ENCODE measurements at regions not wholly inside any gene's neighbourhood (a gene's known extent, or its start where the extent isn't known, plus 50 kb on each side); places are given as distances from the start of the nearest gene placed in this dataset.

DNA sequence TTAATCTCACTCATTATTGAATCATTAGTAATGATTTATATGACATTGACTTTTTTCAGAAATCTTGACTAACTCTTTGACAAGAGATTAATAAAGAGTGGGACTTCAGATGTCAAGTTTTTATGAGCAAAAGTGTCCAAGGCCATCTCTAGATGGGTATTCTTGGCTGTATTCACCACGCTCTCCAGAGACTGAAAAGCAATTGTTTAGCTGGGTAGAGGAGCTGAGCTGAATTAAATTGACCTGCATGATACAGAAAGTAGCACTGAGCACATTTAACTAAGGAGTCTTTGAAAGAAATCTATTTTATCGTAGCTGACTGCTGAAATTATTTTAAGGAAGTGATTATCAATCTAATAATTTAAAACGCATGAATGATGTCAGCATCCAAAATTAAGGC is 89.4 kb downstream of the LINC00237 start:
- Histone ChIP-seq H3K27ac (no peak overlapping the region), H3K36me3 (no peaks in the 10 kb centered on the region), H3K4me1 (no peaks in the 10 kb centered on the region), H3K9me3 (no peaks in the 10 kb centered on the region), H3K4me3 (no peak overlapping the region), H3K27me3 (no peaks in the 10 kb centered on the region)
- DNase-seq = no peak
- intact Hi-C loops (cut with DNase I; ENCODE audit: low total_unique reads) = no loop called here
- TF ChIP-seq, protein P1, sequence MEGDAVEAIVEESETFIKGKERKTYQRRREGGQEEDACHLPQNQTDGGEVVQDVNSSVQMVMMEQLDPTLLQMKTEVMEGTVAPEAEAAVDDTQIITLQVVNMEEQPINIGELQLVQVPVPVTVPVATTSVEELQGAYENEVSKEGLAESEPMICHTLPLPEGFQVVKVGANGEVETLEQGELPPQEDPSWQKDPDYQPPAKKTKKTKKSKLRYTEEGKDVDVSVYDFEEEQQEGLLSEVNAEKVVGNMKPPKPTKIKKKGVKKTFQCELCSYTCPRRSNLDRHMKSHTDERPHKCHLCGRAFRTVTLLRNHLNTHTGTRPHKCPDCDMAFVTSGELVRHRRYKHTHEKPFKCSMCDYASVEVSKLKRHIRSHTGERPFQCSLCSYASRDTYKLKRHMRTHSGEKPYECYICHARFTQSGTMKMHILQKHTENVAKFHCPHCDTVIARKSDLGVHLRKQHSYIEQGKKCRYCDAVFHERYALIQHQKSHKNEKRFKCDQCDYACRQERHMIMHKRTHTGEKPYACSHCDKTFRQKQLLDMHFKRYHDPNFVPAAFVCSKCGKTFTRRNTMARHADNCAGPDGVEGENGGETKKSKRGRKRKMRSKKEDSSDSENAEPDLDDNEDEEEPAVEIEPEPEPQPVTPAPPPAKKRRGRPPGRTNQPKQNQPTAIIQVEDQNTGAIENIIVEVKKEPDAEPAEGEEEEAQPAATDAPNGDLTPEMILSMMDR (IDR thresholded peaks at IDR 0.05) = no peak
- no peak for TF ChIP-seq POLR2A (IDR thresholded peaks at IDR 0.05)

DNA sequence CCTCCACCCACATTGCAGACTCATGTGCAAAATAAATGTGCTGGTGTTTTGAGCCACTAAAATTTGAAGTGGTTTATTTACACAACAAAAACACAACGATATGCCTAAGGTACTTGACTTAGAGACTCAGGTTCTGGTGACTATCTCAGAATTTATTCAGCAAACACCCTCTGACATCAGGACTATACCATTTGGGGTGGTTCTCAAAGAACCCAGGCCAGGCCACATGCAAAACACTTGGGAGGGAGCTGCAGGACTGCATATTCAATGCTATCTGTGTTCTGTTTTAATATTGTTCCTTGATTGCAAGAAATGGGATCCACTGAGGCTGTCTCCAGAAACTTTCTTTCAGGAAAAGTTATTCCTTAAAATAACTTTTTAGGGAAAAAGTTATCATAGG is 91.6 kb downstream of the LINC00237 start:
- H3K27me3 ChIP-seq = no peaks in the 10 kb centered on the region
- intact Hi-C loops (cut with DNase I; ENCODE audit: low total_unique reads) = no loop called here
- H3K4me3 ChIP-seq = no peak overlapping the region
- H3K9me3 ChIP-seq = no peaks in the 10 kb centered on the region
- no peaks in the 10 kb centered on the region for H3K36me3 ChIP-seq
- no peak for DNase-seq
- TF ChIP-seq, protein P1 (IDR thresholded peaks at IDR 0.05) = no peak
- TF ChIP-seq POLR2A (IDR thresholded peaks at IDR 0.05) = no peak
- H3K27ac ChIP-seq = no peak overlapping the region
- no peaks in the 10 kb centered on the region for H3K4me1 ChIP-seq

DNA sequence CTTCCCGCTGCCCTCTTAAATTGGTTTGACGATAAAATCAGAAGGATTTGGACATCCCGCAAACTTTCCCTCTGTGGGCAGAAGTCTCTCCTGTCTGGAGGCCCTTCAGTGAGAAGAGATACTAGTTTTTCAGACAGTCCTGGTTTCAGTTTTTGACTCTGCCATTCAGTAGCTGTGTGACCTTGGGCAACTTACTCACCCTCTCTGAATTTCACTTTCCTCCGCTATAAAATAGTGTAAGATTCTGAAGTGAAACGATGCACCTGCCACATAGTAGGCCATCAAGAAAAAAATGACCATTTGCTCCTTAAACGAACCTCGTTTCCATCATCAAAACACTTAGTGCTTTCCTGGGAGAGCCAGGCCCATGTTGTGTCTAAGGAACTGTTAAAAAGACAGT is 97.2 kb downstream of the LINC00237 start:
- DNase-seq = no peak
- no peak for TF ChIP-seq POLR2A (IDR thresholded peaks at IDR 0.05)
- TF ChIP-seq, protein P1 (IDR thresholded peaks at IDR 0.05) = no peak
- no peaks in the 10 kb centered on the region for H3K9me3 ChIP-seq

DNA sequence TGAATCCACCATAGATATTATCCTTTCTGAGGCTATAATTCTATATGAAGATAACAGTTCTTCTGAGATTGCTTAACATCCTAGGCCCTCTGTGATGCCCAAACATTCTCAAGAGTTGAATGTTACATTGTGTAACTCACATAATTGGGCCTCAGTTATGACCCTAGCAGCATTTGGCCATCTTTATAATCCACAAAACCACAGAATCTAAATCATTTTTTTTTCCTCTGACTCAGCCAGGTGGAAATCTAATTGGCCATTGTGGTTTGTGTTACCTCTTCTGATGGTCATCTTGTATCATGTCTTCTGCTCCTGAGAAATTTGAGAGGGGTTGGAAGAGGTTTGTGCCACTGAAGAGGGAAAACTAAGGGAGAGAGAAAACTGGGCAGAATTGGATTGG is 99.5 kb downstream of the LINC00237 start:
- H3K4me3 ChIP-seq = no peak overlapping the region
- DNase-seq = no peak
- no peaks in the 10 kb centered on the region for H3K36me3 ChIP-seq
- no peaks in the 10 kb centered on the region for H3K9me3 ChIP-seq
- no peaks in the 10 kb centered on the region for H3K4me1 ChIP-seq
- H3K27me3 ChIP-seq = no peaks in the 10 kb centered on the region
- intact Hi-C loops (cut with DNase I; ENCODE audit: low total_unique reads) = no loop called here
- TF ChIP-seq, protein P1 (IDR thresholded peaks at IDR 0.05) = no peak
- TF ChIP-seq POLR2A (IDR thresholded peaks at IDR 0.05) = no peak
- no peak overlapping the region for H3K27ac ChIP-seq

More for the DNA sequence above, 97.2 kb downstream of the LINC00237 start:
- Histone ChIP-seq H3K4me1 (no peaks in the 10 kb centered on the region), H3K27ac (no peak overlapping the region), H3K36me3 (no peaks in the 10 kb centered on the region), H3K27me3 (no peaks in the 10 kb centered on the region), H3K4me3 (no peak overlapping the region)
- intact Hi-C loops (cut with DNase I; ENCODE audit: low total_unique reads) = no loop called here

DNA sequence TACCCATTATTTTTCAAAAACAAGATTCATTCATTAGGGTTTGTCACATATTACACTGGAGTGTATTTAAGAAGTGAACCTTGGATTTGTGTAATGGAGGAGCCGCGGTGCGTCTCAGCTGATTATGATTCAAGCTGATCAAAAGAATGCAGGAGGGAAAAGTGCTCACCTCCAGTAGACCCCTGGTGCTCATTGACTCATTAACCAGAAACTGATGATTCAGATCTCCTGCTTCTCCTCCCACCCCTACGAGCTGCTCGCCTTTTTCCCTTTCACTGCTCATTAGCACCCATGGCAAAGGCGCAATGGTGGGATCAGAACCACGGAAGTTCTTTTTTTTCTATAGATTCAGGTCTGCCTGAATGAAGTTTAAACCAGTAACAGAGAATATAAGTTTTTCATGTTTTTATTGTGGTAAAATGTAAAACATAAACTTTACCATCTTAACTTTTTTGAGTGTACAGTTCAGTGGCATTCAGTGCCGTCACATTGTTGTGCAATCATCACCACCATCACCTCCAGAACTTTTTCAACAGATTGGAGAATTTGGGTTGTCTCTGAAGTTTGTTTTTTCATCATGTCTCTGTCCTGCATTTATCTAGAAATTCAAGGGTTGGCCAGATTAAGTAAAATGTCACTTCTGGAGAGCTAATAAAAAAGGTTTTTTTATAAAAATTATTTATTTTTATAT is 101.6 kb downstream of the LINC00237 start:
- Histone ChIP-seq H3K4me3 (no peak overlapping the region), H3K4me1 (no peaks in the 10 kb centered on the region), H3K27ac (no peak overlapping the region), H3K9me3 (no peaks in the 10 kb centered on the region), H3K36me3 (no peaks in the 10 kb centered on the region), H3K27me3 (no peaks in the 10 kb centered on the region)
- intact Hi-C loops (cut with DNase I; ENCODE audit: low total_unique reads) = no loop called here
- TF ChIP-seq POLR2A (IDR thresholded peaks at IDR 0.05) = no peak
- TF ChIP-seq, protein P1 (IDR thresholded peaks at IDR 0.05) = no peak
- no peak for DNase-seq
